NCI-H2171 (cell line): ENCODE measurements at regions not wholly inside any gene's neighbourhood (a gene's known extent, or its start where the extent isn't known, plus 50 kb on each side); places are given as distances from the start of the nearest gene placed in this dataset.
"Not testable (repeated sequence)": the region's sequence is repeated elsewhere in the genome, so short reads cannot be mapped to it uniquely, and the experiment has no call there.

Source experiments
- DNase-seq: peaks from one replicate; lab custom pipeline; 2025; lab: John Stamatoyannopoulos, UW

GRCh38 chr1:208465786-208466590 is 221.8 kb upstream of the PLXNA2 start:
- DNase-seq: no peak

GRCh38 chr1:208467151-208467780 is 223.1 kb upstream of the PLXNA2 start:
- no peak for DNase-seq

GRCh38 chr1:208475449-208475848 is 231.3 kb upstream of the PLXNA2 start:
- DNase-seq: no peak

GRCh38 chr1:208475951-208476845 is 232.0 kb upstream of the PLXNA2 start:
- no peak for DNase-seq

GRCh38 chr1:208476846-208477170 is 232.6 kb upstream of the PLXNA2 start:
- no peak for DNase-seq

- no peak for DNase-seq
Observed at GRCh38 chr1:208479435-208479834, 235.3 kb upstream of the PLXNA2 start.

GRCh38 chr1:208485512-208485911 is 241.3 kb upstream of the PLXNA2 start:
- DNase-seq: no peak

GRCh38 chr1:208486677-208487076 is 242.5 kb upstream of the PLXNA2 start:
- DNase-seq: no peak

GRCh38 chr1:208488432-208488831 is 244.2 kb upstream of the PLXNA2 start:
- not testable (repeated sequence) for DNase-seq

- DNase-seq: no peak
Observed at GRCh38 chr1:208496467-208497371, 252.5 kb upstream of the PLXNA2 start.

- DNase-seq: no peak
Observed at GRCh38 chr1:208497866-208498541, 253.8 kb upstream of the PLXNA2 start.

GRCh38 chr1:208499026-208499425 is 254.8 kb upstream of the PLXNA2 start:
- DNase-seq: no peak

GRCh38 chr1:208499601-208500000 is 255.4 kb upstream of the PLXNA2 start:
- no peak for DNase-seq

GRCh38 chr1:208500375-208500774 is 256.2 kb upstream of the PLXNA2 start:
- DNase-seq: no peak

GRCh38 chr1:208501542-208501941 is 257.4 kb upstream of the PLXNA2 start:
- DNase-seq: no peak

GRCh38 chr1:208503787-208504186 is 259.6 kb upstream of the PLXNA2 start:
- no peak for DNase-seq

- no peak for DNase-seq
Observed at GRCh38 chr1:208506812-208507211, 262.6 kb upstream of the PLXNA2 start.

GRCh38 chr1:208509072-208509471 is 264.9 kb upstream of the PLXNA2 start:
- no peak for DNase-seq

GRCh38 chr1:208510192-208510952 is 266.2 kb upstream of the PLXNA2 start:
- DNase-seq: no peak

GRCh38 chr1:208511242-208511860 is 267.2 kb upstream of the PLXNA2 start:
- no peak for DNase-seq
